Upper lobe of left lung (tissue), 6 donors: ENCODE measurements at regions not wholly inside any gene's neighbourhood (a gene's known extent, or its start where the extent isn't known, plus 50 kb on each side); places are given as distances from the start of the nearest gene placed in this dataset.

Source experiments
- ATAC-seq, 2 donors: fragments of 200-7000 bp; cut with Tn5 transposase; one replicate each; pipeline ENCODE4 v1.9.1; 2022; ENCODE audit warnings: mild to moderate bottlenecking in 2 of 2, moderate library complexity in 2 of 2; ENCODE audit not compliant: low FRiP score in 2 of 2
- DNase-seq, 2 donors: peaks; one replicate each; pipeline ENCODE4 v3.0.0-alpha.2; 2019 to 2020
- H3K27ac ChIP-seq, 4 donors: fragments of 200-600 bp; sonication (generic); one replicate each; pipeline ENCODE4 v1.5.1; 2016 to 2019
- H3K27me3 ChIP-seq, 4 donors: fragments of 200-600 bp; sonication (generic); one replicate each; pipeline ENCODE4 v1.5.1; 2017 to 2019
- H3K36me3 ChIP-seq, 4 donors: fragments of 200-600 bp; sonication (generic); one replicate each; pipeline ENCODE4 v1.5.1; 2016 to 2019
- H3K4me1 ChIP-seq, 4 donors: fragments of 200-600 bp; sonication (generic); one replicate each; pipeline ENCODE4 v1.5.1; 2018 to 2019
- H3K4me3 ChIP-seq, 4 donors: fragments of 200-600 bp; sonication (generic); one replicate each; pipeline ENCODE4 v1.5.1; 2017 to 2019; ENCODE audit warnings: mild to moderate bottlenecking in 2 of 4, moderate library complexity in 1 of 4
- H3K9me3 ChIP-seq, 4 donors: fragments of 200-600 bp; sonication (generic); one replicate each; pipeline ENCODE4 v1.5.1; 2018 to 2019
- CTCF ChIP-seq, 6 experiments: fragments of 450-650 bp in 4 of 6; fragments of 200-600 bp in 2 of 6; sonication (generic) in 2 of 6; IDR thresholded peaks; one replicate each; pipeline ENCODE4 v1.5.1; 2016 to 2019; ENCODE audit warnings: antibody characterized with exemption in 6 of 6
- EP300 ChIP-seq, 4 donors: sonication (generic); formaldehyde crosslinking; IDR thresholded peaks; one replicate each; pipeline ENCODE4 v1.5.1; 2017; ENCODE audit warnings: antibody characterized with exemption in 4 of 4, control low read depth in 2 of 4
- POLR2A ChIP-seq, 4 donors: fragments of 450-650 bp; IDR thresholded peaks; one replicate each; pipeline ENCODE4 v1.5.1; 2016 to 2017; ENCODE audit warnings: antibody characterized with exemption in 4 of 4, mild to moderate bottlenecking in 2 of 4
- POLR2AphosphoS5 ChIP-seq, 2 donors: sonication (generic); formaldehyde crosslinking; IDR thresholded peaks; one replicate each; pipeline ENCODE4 v1.5.1; 2017; ENCODE audit warnings: antibody characterized with exemption in 2 of 2
- WGBS, 2 donors: methylation state at CpG; one replicate each; pipeline ENCODE4 v1.1.5; 2017 to 2018; 5-methylcytosine and 5-hydroxymethylcytosine counted together
- donor health status: DM: no; HTN: no; CAD: no; lungs with moderate emphysema.
- donor health status: DM: no; HTN: yes; CAD: no; lungs with severe emphysema.

GRCh38 chr1:222953585-222953984 lies 138.7 kb downstream of the DISP1 start:
- Histone ChIP-seq H3K27ac (peak overlapping the region in 2 of 4 donors; percentile 8 to 51), H3K4me1 (peaks cover 0 to 6% (median 2%) of the 10 kb centered on the region in 4 donors), H3K9me3 (no peaks in the 10 kb centered on the region), H3K4me3 (no peak overlapping the region), H3K36me3 (peaks cover 0 to 7% (median 0%) of the 10 kb centered on the region in 4 donors), H3K27me3 (no peaks in the 10 kb centered on the region)
- TF ChIP-seq CTCF (IDR thresholded peaks at IDR 0.05) (no peak), POLR2AphosphoS5 (IDR thresholded peaks at IDR 0.05) (no peak), POLR2A (IDR thresholded peaks at IDR 0.05) (no peak), EP300 (IDR thresholded peaks at IDR 0.05) (no peak)
- 70% methylated on average over 1 of the region's 1 CpG for WGBS, 2 donors
- DNase-seq (no peak), ATAC-seq (no peak)

- H3K4me1 ChIP-seq = peaks cover 0 to 6% (median 2%) of the 10 kb centered on the region in 4 donors
- H3K27me3 ChIP-seq = no peaks in the 10 kb centered on the region
- H3K36me3 ChIP-seq = no peaks in the 10 kb centered on the region
- H3K9me3 ChIP-seq = no peaks in the 10 kb centered on the region
- ATAC-seq (no peak), DNase-seq (no peak)
- no peak overlapping the region for H3K4me3 ChIP-seq
- no peak overlapping the region for H3K27ac ChIP-seq
- WGBS, 2 donors = 68 to 69% methylated on average over 2 of the region's 2 CpGs
- no peak for TF ChIP-seq EP300 (IDR thresholded peaks at IDR 0.05)
- TF ChIP-seq POLR2A (IDR thresholded peaks at IDR 0.05) = no peak
- TF ChIP-seq CTCF (IDR thresholded peaks at IDR 0.05) = no peak
- TF ChIP-seq POLR2AphosphoS5 (IDR thresholded peaks at IDR 0.05) = no peak
These were observed 141.1 kb downstream of the DISP1 start for GRCh38 chr1:222955964-222956363.

- TF ChIP-seq POLR2A (IDR thresholded peaks at IDR 0.05) = no peak
- no peak for TF ChIP-seq CTCF (IDR thresholded peaks at IDR 0.05)
- no peak for TF ChIP-seq POLR2AphosphoS5 (IDR thresholded peaks at IDR 0.05)
- no peak for TF ChIP-seq EP300 (IDR thresholded peaks at IDR 0.05)
- Histone ChIP-seq H3K4me3 (no peak overlapping the region), H3K27ac (no peak overlapping the region), H3K9me3 (no peaks in the 10 kb centered on the region), H3K27me3 (no peaks in the 10 kb centered on the region), H3K36me3 (no peaks in the 10 kb centered on the region), H3K4me1 (peaks cover 0 to 6% (median 2%) of the 10 kb centered on the region in 4 donors)
- no peak for ATAC-seq
- DNase-seq = no peak
These were observed 141.8 kb downstream of the DISP1 start for GRCh38 chr1:222956601-222957000.

GRCh38 chr1:222967466-222968240 lies 152.8 kb downstream of the DISP1 start:
- Histone ChIP-seq H3K36me3 (no peaks in the 10 kb centered on the region), H3K27ac (no peak overlapping the region), H3K9me3 (no peaks in the 10 kb centered on the region), H3K4me3 (no peak overlapping the region), H3K27me3 (no peaks in the 10 kb centered on the region), H3K4me1 (no peaks in the 10 kb centered on the region)
- DNase-seq (no peak), ATAC-seq (no peak)
- 80 to 90% methylated on average over 5 of the region's 5 CpGs for WGBS, 2 donors
- TF ChIP-seq CTCF (IDR thresholded peaks at IDR 0.05) = no peak
- TF ChIP-seq POLR2AphosphoS5 (IDR thresholded peaks at IDR 0.05) = no peak
- no peak for TF ChIP-seq EP300 (IDR thresholded peaks at IDR 0.05)

GRCh38 chr1:222970040-222970439 lies 155.2 kb downstream of the DISP1 start:
- H3K36me3 ChIP-seq = no peaks in the 10 kb centered on the region
- H3K27me3 ChIP-seq = no peaks in the 10 kb centered on the region
- peak overlapping the region in 1 of 4 donors; percentile 14 for H3K27ac ChIP-seq
- DNase-seq = no peak
- H3K4me1 ChIP-seq = peaks cover 0 to 8% (median 3%) of the 10 kb centered on the region in 4 donors
- TF ChIP-seq CTCF (IDR thresholded peaks at IDR 0.05) = no peak
- TF ChIP-seq EP300 (IDR thresholded peaks at IDR 0.05) = no peak
- no peak for TF ChIP-seq POLR2AphosphoS5 (IDR thresholded peaks at IDR 0.05)
- TF ChIP-seq POLR2A (IDR thresholded peaks at IDR 0.05) = no peak
- ATAC-seq = no peak
- H3K9me3 ChIP-seq = no peaks in the 10 kb centered on the region
- H3K4me3 ChIP-seq = no peak overlapping the region
- WGBS, 2 donors = 54 to 60% methylated on average over 8 of the region's 8 CpGs
